Endothelial cell (in vitro differentiated cells): ENCODE measurements at regions not wholly inside any gene's neighbourhood (a gene's known extent, or its start where the extent isn't known, plus 50 kb on each side); places are given as distances from the start of the nearest gene placed in this dataset.

Source experiments
- DNase-seq: peaks from one replicate; pipeline ENCODE4 v3.0.0; 2021; ENCODE audit warnings: low spot score
- H3K27ac Mint-ChIP-seq: one replicate; pipeline ENCODE4 v1.8.0; 2021; ENCODE audit warnings: mixed read lengths, inconsistent platforms; ENCODE audit not compliant: unreplicated experiment
- H3K27me3 Mint-ChIP-seq: one replicate; pipeline ENCODE4 v1.8.0; 2021; ENCODE audit warnings: mild to moderate bottlenecking, moderate library complexity, mixed read lengths, inconsistent platforms; ENCODE audit not compliant: unreplicated experiment
- H3K36me3 Mint-ChIP-seq: one replicate; pipeline ENCODE4 v1.8.0; 2021; ENCODE audit warnings: mild to moderate bottlenecking, low read depth, mixed read lengths, inconsistent platforms; ENCODE audit not compliant: unreplicated experiment
- H3K4me1 Mint-ChIP-seq: one replicate; pipeline ENCODE4 v1.8.0; 2021; ENCODE audit warnings: mild to moderate bottlenecking, mixed read lengths, inconsistent platforms; ENCODE audit not compliant: unreplicated experiment
- H3K4me3 Mint-ChIP-seq: one replicate; pipeline ENCODE4 v1.8.0; 2021; ENCODE audit warnings: mild to moderate bottlenecking, mixed read lengths, inconsistent platforms; ENCODE audit not compliant: unreplicated experiment
- H3K9me3 Mint-ChIP-seq: one replicate; pipeline ENCODE4 v1.8.0; 2021; ENCODE audit warnings: mixed read lengths, inconsistent platforms; ENCODE audit not compliant: unreplicated experiment
- TF ChIP-seq, protein P1 (sequence below): fragments of 200-600 bp; sonication (generic); IDR thresholded peaks from one replicate; pipeline ENCODE4 v1.5.0; 2021; ENCODE audit warnings: antibody characterized with exemption; ENCODE audit not compliant: unreplicated experiment

GRCh38 chr10:104526188-104526587 lies 114.9 kb upstream of the SORCS3 start:
- no peak overlapping the region for H3K4me3 Mint-ChIP-seq
- no peaks in the 10 kb centered on the region for H3K36me3 Mint-ChIP-seq
- peaks cover 2% of the 10 kb centered on the region for H3K4me1 Mint-ChIP-seq
- no peak for DNase-seq
- TF ChIP-seq, protein P1, sequence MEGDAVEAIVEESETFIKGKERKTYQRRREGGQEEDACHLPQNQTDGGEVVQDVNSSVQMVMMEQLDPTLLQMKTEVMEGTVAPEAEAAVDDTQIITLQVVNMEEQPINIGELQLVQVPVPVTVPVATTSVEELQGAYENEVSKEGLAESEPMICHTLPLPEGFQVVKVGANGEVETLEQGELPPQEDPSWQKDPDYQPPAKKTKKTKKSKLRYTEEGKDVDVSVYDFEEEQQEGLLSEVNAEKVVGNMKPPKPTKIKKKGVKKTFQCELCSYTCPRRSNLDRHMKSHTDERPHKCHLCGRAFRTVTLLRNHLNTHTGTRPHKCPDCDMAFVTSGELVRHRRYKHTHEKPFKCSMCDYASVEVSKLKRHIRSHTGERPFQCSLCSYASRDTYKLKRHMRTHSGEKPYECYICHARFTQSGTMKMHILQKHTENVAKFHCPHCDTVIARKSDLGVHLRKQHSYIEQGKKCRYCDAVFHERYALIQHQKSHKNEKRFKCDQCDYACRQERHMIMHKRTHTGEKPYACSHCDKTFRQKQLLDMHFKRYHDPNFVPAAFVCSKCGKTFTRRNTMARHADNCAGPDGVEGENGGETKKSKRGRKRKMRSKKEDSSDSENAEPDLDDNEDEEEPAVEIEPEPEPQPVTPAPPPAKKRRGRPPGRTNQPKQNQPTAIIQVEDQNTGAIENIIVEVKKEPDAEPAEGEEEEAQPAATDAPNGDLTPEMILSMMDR, result no peak
- H3K27ac Mint-ChIP-seq, result no peak overlapping the region
- H3K27me3 Mint-ChIP-seq, result peaks cover 1% of the 10 kb centered on the region
- no peaks in the 10 kb centered on the region for H3K9me3 Mint-ChIP-seq

DNA sequence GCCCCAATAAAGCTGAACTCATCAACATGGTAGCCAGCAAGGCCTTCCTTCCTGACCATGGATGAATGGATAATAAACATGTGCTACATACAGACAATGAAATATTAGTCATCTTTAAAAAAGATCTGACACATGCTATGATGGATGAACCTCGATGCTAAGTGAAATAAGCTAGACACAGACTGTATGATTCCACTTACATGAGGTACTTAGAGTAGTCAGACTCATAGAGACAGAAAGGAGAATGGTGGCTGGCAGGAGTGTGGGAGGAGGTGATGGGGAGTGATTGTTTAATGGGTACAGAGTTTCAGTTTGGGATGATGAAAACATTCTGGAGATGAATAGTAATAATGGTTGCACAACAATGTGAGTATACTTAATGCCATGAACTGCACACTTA lies 114.1 kb upstream of the SORCS3 start:
- TF ChIP-seq, protein P1, result no peak
- H3K27me3 Mint-ChIP-seq, result peaks cover 1% of the 10 kb centered on the region

GRCh38 chr10:104540181-104540580 lies 100.9 kb upstream of the SORCS3 start:
- TF ChIP-seq, protein P1, result no peak
- no peak for DNase-seq
- no peaks in the 10 kb centered on the region for H3K9me3 Mint-ChIP-seq
- H3K4me3 Mint-ChIP-seq, result no peak overlapping the region
- H3K4me1 Mint-ChIP-seq, result no peaks in the 10 kb centered on the region
- no peaks in the 10 kb centered on the region for H3K27me3 Mint-ChIP-seq
- no peaks in the 10 kb centered on the region for H3K36me3 Mint-ChIP-seq
- no peak overlapping the region for H3K27ac Mint-ChIP-seq

More for the DNA sequence above, 114.1 kb upstream of the SORCS3 start:
- no peak for DNase-seq
- H3K36me3 Mint-ChIP-seq, result no peaks in the 10 kb centered on the region
- peaks cover 2% of the 10 kb centered on the region for H3K4me1 Mint-ChIP-seq
- H3K9me3 Mint-ChIP-seq, result no peaks in the 10 kb centered on the region
- H3K4me3 Mint-ChIP-seq, result no peak overlapping the region
- H3K27ac Mint-ChIP-seq, result no peak overlapping the region

GRCh38 chr10:104541820-104542219 lies 99.3 kb upstream of the SORCS3 start:
- no peak overlapping the region for H3K4me3 Mint-ChIP-seq
- H3K36me3 Mint-ChIP-seq, result no peaks in the 10 kb centered on the region
- DNase-seq, result no peak
- TF ChIP-seq, protein P1, result no peak
- no peaks in the 10 kb centered on the region for H3K9me3 Mint-ChIP-seq
- H3K27me3 Mint-ChIP-seq, result no peaks in the 10 kb centered on the region
- H3K4me1 Mint-ChIP-seq, result no peaks in the 10 kb centered on the region
- no peak overlapping the region for H3K27ac Mint-ChIP-seq

GRCh38 chr10:104546336-104546735 lies 94.8 kb upstream of the SORCS3 start:
- no peaks in the 10 kb centered on the region for H3K27me3 Mint-ChIP-seq
- H3K4me3 Mint-ChIP-seq, result no peak overlapping the region
- no peaks in the 10 kb centered on the region for H3K4me1 Mint-ChIP-seq
- TF ChIP-seq, protein P1, result no peak
- no peaks in the 10 kb centered on the region for H3K36me3 Mint-ChIP-seq
- no peak overlapping the region for H3K27ac Mint-ChIP-seq
- DNase-seq, result no peak
- no peaks in the 10 kb centered on the region for H3K9me3 Mint-ChIP-seq
